ENCODE measurements at regions not wholly inside any gene's neighbourhood (a gene's known extent, or its start where the extent isn't known, plus 50 kb on each side); places are given as distances from the start of the nearest gene placed in this dataset.

DNA sequence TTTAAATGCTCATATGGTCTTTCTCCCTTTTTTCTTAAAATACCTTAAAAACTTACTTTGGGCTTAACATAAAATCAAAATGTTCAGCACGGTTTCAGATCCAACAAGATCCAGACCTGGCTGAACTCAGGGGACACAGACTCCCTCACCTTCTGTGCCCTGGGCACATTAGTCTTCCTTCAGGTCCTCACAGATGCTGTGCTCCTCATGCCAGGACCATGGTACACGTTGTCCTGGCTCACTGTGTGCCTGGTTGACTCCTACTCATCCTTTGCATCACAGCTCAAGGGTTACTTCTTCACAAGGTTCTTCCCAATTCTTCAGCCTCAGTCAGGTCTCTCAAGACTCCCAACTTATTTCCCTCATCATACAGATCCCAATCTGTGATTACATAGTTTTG lies 73.6 kb upstream of the TCF21 start:
- no peaks in the 10 kb centered on the region for H3K27me3 ChIP-seq
- H3K27ac ChIP-seq = no peak overlapping the region
- intact Hi-C loops (cut with DNase I; ENCODE audit: low total_unique reads) = no loop called here
- no peak overlapping the region for H3K4me3 ChIP-seq
- TF ChIP-seq, protein P1, sequence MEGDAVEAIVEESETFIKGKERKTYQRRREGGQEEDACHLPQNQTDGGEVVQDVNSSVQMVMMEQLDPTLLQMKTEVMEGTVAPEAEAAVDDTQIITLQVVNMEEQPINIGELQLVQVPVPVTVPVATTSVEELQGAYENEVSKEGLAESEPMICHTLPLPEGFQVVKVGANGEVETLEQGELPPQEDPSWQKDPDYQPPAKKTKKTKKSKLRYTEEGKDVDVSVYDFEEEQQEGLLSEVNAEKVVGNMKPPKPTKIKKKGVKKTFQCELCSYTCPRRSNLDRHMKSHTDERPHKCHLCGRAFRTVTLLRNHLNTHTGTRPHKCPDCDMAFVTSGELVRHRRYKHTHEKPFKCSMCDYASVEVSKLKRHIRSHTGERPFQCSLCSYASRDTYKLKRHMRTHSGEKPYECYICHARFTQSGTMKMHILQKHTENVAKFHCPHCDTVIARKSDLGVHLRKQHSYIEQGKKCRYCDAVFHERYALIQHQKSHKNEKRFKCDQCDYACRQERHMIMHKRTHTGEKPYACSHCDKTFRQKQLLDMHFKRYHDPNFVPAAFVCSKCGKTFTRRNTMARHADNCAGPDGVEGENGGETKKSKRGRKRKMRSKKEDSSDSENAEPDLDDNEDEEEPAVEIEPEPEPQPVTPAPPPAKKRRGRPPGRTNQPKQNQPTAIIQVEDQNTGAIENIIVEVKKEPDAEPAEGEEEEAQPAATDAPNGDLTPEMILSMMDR (IDR thresholded peaks at IDR 0.05) = no peak
- H3K36me3 ChIP-seq = no peaks in the 10 kb centered on the region
- peaks cover 0 to 30% (median 0%) of the 10 kb centered on the region in 4 donors for H3K4me1 ChIP-seq
- DNase-seq = no peak
- H3K9me3 ChIP-seq = no peaks in the 10 kb centered on the region

DNA sequence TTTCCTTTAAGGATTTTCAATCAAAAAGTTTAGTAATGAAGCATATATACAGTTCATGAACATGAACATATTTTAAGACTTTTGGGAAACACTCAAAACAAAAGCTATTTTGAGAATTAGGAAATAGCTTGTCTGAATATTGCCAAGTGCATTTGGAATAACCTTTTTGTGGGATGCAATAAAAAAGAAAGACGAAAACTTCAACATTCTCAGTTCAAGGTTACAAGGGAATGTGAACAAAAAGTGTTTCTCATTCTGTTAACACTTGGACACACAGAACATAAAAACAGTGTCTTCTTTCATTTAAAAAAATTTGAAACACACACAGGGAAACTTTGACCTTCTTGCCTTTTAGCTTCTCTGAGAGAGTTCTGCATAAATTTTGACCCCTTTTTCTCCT lies 72.7 kb upstream of the TCF21 start:
- DNase-seq = no peak
- Histone ChIP-seq H3K9me3 (no peaks in the 10 kb centered on the region), H3K27me3 (no peaks in the 10 kb centered on the region), H3K36me3 (no peaks in the 10 kb centered on the region), H3K4me1 (peaks cover 0 to 30% (median 0%) of the 10 kb centered on the region in 4 donors), H3K4me3 (no peak overlapping the region), H3K27ac (peak overlapping the region in 1 of 2 donors; percentile 4)
- intact Hi-C loops (cut with DNase I; ENCODE audit: low total_unique reads) = no loop called here
- TF ChIP-seq, protein P1 (IDR thresholded peaks at IDR 0.05) = no peak

DNA sequence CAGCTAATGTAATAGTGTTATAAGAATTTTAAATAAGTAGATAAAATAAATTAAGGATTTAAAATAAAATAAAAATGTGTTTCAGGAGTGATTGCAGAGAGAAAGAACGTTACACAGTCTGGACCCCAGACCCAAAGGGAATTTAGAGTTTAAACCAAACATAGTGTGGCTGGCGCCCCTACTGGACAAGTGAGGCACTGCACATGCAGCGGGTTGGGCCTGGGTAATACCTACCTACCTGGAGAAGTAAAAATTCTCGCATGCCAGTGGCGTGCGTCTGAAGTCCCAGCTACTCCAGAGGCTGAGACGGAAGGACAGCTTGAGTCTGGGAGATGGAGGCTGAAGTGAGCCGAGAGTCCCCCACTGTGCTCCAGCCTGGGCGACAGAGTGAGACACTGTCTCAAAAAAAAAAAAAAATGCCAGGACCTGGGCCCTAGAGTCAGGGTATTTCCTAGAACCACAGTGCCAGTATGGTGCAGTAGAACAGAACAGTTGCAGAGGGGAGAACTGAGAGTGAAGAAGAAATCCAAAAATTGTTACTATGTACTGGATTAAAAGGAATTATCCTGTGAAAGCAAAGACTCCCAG lies 71.4 kb upstream of the TCF21 start:
- intact Hi-C loops (cut with DNase I; ENCODE audit: low total_unique reads) = no loop called here
- no peaks in the 10 kb centered on the region for H3K9me3 ChIP-seq
- peaks cover 0 to 30% (median 0%) of the 10 kb centered on the region in 4 donors for H3K4me1 ChIP-seq
- H3K27ac ChIP-seq = no peak overlapping the region
- TF ChIP-seq, protein P1 (IDR thresholded peaks at IDR 0.05) = peak; percentile 12 to 23
- H3K27me3 ChIP-seq = no peaks in the 10 kb centered on the region
- H3K36me3 ChIP-seq = no peaks in the 10 kb centered on the region
- DNase-seq = no peak
- H3K4me3 ChIP-seq = no peak overlapping the region

DNA sequence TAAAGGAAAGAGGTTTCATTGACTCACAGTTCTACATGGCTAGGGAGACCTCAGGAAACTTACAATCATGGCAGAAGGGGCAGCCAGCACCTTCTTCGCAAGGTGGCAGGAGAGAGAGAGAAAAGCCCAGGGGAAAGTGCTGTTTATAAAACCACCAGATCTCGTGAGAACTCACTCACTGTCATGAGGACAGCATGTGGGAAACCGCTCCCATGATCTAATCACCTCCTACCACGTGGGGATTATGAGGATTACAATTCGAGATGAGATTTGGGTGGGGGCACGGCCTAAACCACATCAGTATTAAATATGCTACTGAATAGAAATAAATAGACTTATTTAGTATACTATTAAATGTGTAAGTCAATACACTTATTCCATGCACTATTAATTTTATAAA lies 70.6 kb upstream of the TCF21 start:
- TF ChIP-seq, protein P1 (IDR thresholded peaks at IDR 0.05) = no peak
- Histone ChIP-seq H3K27me3 (no peaks in the 10 kb centered on the region), H3K36me3 (no peaks in the 10 kb centered on the region), H3K9me3 (no peaks in the 10 kb centered on the region), H3K4me1 (peaks cover 0 to 30% (median 0%) of the 10 kb centered on the region in 4 donors), H3K27ac (no peak overlapping the region), H3K4me3 (no peak overlapping the region)
- no peak for DNase-seq
- intact Hi-C loops (cut with DNase I; ENCODE audit: low total_unique reads) = no loop called here

DNA sequence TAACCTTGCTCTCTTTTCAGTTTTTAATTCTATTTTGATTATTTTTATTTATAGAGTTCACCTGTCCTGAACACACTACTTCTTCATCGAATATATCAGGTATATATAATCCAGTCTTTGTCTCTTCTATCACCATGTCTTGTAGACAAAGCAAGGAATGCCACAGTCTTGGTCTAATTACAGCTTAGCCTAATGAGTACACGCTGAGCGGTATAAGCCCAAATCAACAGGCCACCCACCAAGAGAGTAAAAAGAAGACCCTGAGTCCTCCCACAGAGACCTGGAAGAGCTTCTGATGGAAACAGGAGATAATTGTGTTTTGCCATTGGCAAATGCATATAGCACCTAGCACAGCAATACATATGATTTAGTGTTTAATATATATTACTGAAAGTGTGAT lies 68.7 kb upstream of the TCF21 start:
- TF ChIP-seq, protein P1 (IDR thresholded peaks at IDR 0.05) = no peak
- peaks cover 0 to 18% (median 0%) of the 10 kb centered on the region in 4 donors for H3K4me1 ChIP-seq
- H3K36me3 ChIP-seq = no peaks in the 10 kb centered on the region
- H3K9me3 ChIP-seq = no peaks in the 10 kb centered on the region
- no peak overlapping the region for H3K4me3 ChIP-seq
- no peaks in the 10 kb centered on the region for H3K27me3 ChIP-seq
- H3K27ac ChIP-seq = no peak overlapping the region
- no peak for DNase-seq
- intact Hi-C loops (cut with DNase I; ENCODE audit: low total_unique reads) = no loop called here

DNA sequence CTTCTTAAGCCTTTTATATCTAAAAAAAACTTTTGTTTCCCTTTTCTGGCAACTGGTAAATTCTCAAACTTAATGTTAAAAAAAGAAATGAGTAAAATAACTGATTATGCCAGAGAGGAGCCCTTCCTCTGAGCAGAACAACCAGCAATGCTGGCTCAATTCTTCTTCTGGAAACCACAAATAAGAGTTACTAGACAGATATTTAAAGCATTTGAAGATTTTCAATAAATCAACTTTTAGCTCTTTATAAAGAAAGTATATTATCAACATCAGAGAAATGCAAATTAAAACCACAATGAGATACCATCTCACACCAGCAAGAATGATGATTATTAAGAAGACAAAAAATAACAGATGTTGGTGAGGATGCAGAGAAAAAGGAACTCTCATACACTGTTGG lies 61.1 kb upstream of the TCF21 start:
- intact Hi-C loops (cut with DNase I; ENCODE audit: low total_unique reads) = no loop called here
- Histone ChIP-seq H3K4me3 (no peak overlapping the region), H3K9me3 (no peaks in the 10 kb centered on the region), H3K36me3 (no peaks in the 10 kb centered on the region), H3K27ac (no peak overlapping the region), H3K27me3 (no peaks in the 10 kb centered on the region), H3K4me1 (no peaks in the 10 kb centered on the region)
- TF ChIP-seq, protein P1 (IDR thresholded peaks at IDR 0.05) = no peak
- DNase-seq = no peak

Measured in tibial artery (tissue), 4 donors.